22Rv1 (cell line): ENCODE measurements at regions not wholly inside any gene's neighbourhood (a gene's known extent, or its start where the extent isn't known, plus 50 kb on each side); places are given as distances from the start of the nearest gene placed in this dataset.
"Not testable (repeated sequence)": the region's sequence is repeated elsewhere in the genome, so short reads cannot be mapped to it uniquely, and the experiment has no call there.

Experiments used
- CTCF ChIP-seq: fragments of 450-650 bp; IDR thresholded peaks from 2 replicates; pipeline ENCODE4 v1.5.1; 2017; ENCODE audit warnings: mild to moderate bottlenecking
- ZFX ChIP-seq: fragments of 450-650 bp; IDR thresholded peaks from 2 replicates; pipeline ENCODE4 v1.6.1; 2017; ENCODE audit warnings: antibody characterized with exemption, borderline replicate concordance

GRCh38 chr20:53719171-53719803 is 125.6 kb upstream of the ZNF217 start:
- not testable (repeated sequence) for TF ChIP-seq CTCF, ZFX
